K562 (cell line): ENCODE measurements at regions not wholly inside any gene's neighbourhood (a gene's known extent, or its start where the extent isn't known, plus 50 kb on each side); places are given as distances from the start of the nearest gene placed in this dataset.

Experiments
- BRF2 ChIP-seq: IDR thresholded peaks from 3 replicates; pipeline ENCODE4 v1.6.1; 2011; ENCODE audit warnings: borderline replicate concordance, mild to moderate bottlenecking; ENCODE audit not compliant: insufficient read length, insufficient read depth
- CTCF ChIP-seq, 3 experiments: IDR thresholded peaks in 2 of 3; conservative IDR thresholded peaks in 1 of 3; 2 replicates each; pipeline ENCODE4 v1.5.1; 2011 to 2012; ENCODE audit warnings: low read length in 3 of 3, mild to moderate bottlenecking in 3 of 3, control low read depth in 2 of 3, improper control_type of control experiment in 1 of 3, inconsistent platforms in 1 of 3, low read depth in 1 of 3, mixed read lengths in 1 of 3, moderate library complexity in 1 of 3; ENCODE audit not compliant: insufficient read depth in 2 of 3
- TOE1 ChIP-seq, 2 experiments: fragments of 450-650 bp in 1 of 2; sonication (generic) in 1 of 2; formaldehyde crosslinking in 1 of 2; IDR thresholded peaks; 2 replicates each; pipeline versions ENCODE4 v1.7.1 to v1.8.0; 2016 to 2022; ENCODE audit warnings: borderline replicate concordance in 2 of 2, mild to moderate bottlenecking in 2 of 2, antibody characterized with exemption in 1 of 2, inconsistent platforms in 1 of 2, low read depth in 1 of 2, missing genetic modification reagents in 1 of 2, moderate library complexity in 1 of 2
- ZBTB43 ChIP-seq: sonication (generic); formaldehyde crosslinking; IDR thresholded peaks from 2 replicates; pipeline ENCODE4 v1.8.0; 2023; ENCODE audit warnings: mild to moderate bottlenecking, missing genetic modification reagents
- ZBTB7A ChIP-seq: IDR thresholded peaks from 2 replicates; pipeline ENCODE4 v1.6.1; 2011; ENCODE audit warnings: low read depth, mild to moderate bottlenecking, low read length, moderate library complexity, borderline replicate concordance; ENCODE audit not compliant: control insufficient read depth
- ZNF23 ChIP-seq: fragments of 250-450 bp; sonication (Bioruptor Pico); IDR thresholded peaks from 2 replicates; pipeline ENCODE4 v1.4.0; 2020; ENCODE audit warnings: mild to moderate bottlenecking
- ZNF274 ChIP-seq: IDR thresholded peaks from 2 replicates; pipeline ENCODE4 v1.6.1; 2011; ENCODE audit warnings: low read depth, mild to moderate bottlenecking, low read length, moderate library complexity, borderline replicate concordance

GRCh38 chr12:124663206-124663605, 95.8 kb upstream of the NCOR2 start:
- no peak for TF ChIP-seq ZBTB7A
- no peak for TF ChIP-seq CTCF (IDR thresholded peaks at IDR 0.05 in 2 of 3, conservative IDR thresholded peaks at IDR 0.05 in 1 of 3; ENCODE audit: insufficient read depth in 2 of 3, low read depth in 1 of 3, low read length in 3 of 3)
- TF ChIP-seq ZNF274 = no peak
- no peak for TF ChIP-seq ZBTB43 (CRISPR knock-in tag)
- no peak for TF ChIP-seq BRF2
- no peak for TF ChIP-seq TOE1 (IDR thresholded peaks at IDR 0.05; ENCODE audit: borderline replicate concordance)
- TF ChIP-seq TOE1 (CRISPR knock-in tag; IDR thresholded peaks at IDR 0.05; ENCODE audit: borderline replicate concordance, low read depth) = no peak
- no peak for TF ChIP-seq ZNF23
